ENCODE measurements at regions not wholly inside any gene's neighbourhood (a gene's known extent, or its start where the extent isn't known, plus 50 kb on each side); places are given as distances from the start of the nearest gene placed in this dataset.

GRCh38 chr5:158529454-158529853 is 570.3 kb downstream of the EBF1 start:
- no peak for TF ChIP-seq POLR2AphosphoS5 (IDR thresholded peaks at IDR 0.05; ENCODE audit: borderline replicate concordance, low read depth, low read length)
- TF ChIP-seq FOXP2 (optimal IDR thresholded peaks at IDR 0.05; ENCODE audit: control extremely low read depth, extremely low read length, insufficient read depth): no peak

All from SK-N-MC (cell line).